Transverse colon (tissue), 3 donors: ENCODE measurements at regions not wholly inside any gene's neighbourhood (a gene's known extent, or its start where the extent isn't known, plus 50 kb on each side); places are given as distances from the start of the nearest gene placed in this dataset.

Source experiments
- EP300 ChIP-seq: sonication (generic); formaldehyde crosslinking; IDR thresholded peaks from one replicate; pipeline ENCODE4 v1.6.1; 2017; ENCODE audit warnings: antibody characterized with exemption, low read depth
- POLR2A ChIP-seq: fragments of 450-650 bp; IDR thresholded peaks from one replicate; pipeline ENCODE4 v1.6.1; 2016; ENCODE audit warnings: antibody characterized with exemption, mild to moderate bottlenecking, moderate library complexity
- TF ChIP-seq, protein P1 (sequence below), 5 experiments: fragments of 200-600 bp in 3 of 5; fragments of 450-650 bp in 2 of 5; sonication (generic) in 3 of 5; IDR thresholded peaks; 1 replicate in 2 of 5; 2 replicates in 3 of 5; pipeline ENCODE4 v1.5.1; 2016 to 2017; ENCODE audit warnings: antibody characterized with exemption in 5 of 5, inconsistent platforms in 3 of 5, mild to moderate bottlenecking in 2 of 5, moderate library complexity in 1 of 5

DNA sequence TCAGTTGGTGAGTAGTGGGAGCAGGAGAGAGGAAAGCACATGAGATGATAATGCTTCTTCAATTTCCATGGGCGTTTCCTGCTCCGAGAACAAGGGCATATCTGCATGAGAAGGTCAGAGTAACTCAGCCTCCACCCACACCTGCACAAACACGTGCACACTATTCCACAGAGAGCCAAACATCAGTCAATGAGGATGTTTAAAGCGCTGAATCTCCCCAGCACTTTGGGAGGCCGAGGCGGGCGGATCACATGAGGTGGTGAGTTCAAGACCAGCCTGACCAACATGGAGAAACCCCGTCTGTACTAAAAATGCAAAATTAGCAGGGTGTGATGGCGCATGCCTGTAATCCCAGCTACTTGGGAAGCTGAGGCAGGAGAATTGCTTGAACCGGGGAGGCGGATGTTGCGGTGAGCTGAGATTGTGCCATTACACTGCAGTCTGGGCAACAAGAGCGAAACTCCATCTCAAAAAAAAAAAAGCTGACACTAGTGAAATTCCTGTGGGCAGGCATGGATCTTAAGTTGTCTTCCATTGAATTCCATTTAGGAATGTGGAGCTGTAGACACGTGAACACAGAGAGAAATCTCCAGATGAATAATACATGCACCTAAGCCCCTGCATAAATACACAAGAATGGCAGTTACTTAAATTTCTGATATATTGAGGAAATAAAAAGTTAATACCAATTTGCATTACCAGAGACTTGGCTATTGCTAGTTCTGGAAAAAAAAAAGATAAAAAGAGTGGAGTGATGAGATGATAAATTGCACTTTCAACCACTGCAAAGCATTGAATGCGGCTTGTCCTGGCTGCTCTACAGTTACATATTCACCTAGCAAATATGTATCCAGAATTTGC lies 1097.4 kb upstream of the TMEM132C start:
- TF ChIP-seq EP300 (no peak), POLR2A (no peak)
- TF ChIP-seq, protein P1, sequence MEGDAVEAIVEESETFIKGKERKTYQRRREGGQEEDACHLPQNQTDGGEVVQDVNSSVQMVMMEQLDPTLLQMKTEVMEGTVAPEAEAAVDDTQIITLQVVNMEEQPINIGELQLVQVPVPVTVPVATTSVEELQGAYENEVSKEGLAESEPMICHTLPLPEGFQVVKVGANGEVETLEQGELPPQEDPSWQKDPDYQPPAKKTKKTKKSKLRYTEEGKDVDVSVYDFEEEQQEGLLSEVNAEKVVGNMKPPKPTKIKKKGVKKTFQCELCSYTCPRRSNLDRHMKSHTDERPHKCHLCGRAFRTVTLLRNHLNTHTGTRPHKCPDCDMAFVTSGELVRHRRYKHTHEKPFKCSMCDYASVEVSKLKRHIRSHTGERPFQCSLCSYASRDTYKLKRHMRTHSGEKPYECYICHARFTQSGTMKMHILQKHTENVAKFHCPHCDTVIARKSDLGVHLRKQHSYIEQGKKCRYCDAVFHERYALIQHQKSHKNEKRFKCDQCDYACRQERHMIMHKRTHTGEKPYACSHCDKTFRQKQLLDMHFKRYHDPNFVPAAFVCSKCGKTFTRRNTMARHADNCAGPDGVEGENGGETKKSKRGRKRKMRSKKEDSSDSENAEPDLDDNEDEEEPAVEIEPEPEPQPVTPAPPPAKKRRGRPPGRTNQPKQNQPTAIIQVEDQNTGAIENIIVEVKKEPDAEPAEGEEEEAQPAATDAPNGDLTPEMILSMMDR (IDR thresholded peaks at IDR 0.05): no peak
